HG03460 (cell line): ENCODE measurements at regions not wholly inside any gene's neighbourhood (a gene's known extent, or its start where the extent isn't known, plus 50 kb on each side); places are given as distances from the start of the nearest gene placed in this dataset.

Experiments used
- ATAC-seq: cut with Tn5 transposase; IDR thresholded peaks from one replicate; pipeline ENCODE4 v1.9.1; 2021; ENCODE audit not compliant: unreplicated experiment

GRCh38 chr9:107759009-107759822, 269.6 kb upstream of the KLF4 start:
- ATAC-seq: no peak

- ATAC-seq: no peak
Measured at GRCh38 chr9:107756091-107756490, 266.5 kb upstream of the KLF4 start.

- no peak for ATAC-seq
Measured at GRCh38 chr9:107755246-107755645, 265.7 kb upstream of the KLF4 start.

GRCh38 chr9:107751567-107752210, 262.1 kb upstream of the KLF4 start:
- peak; percentile 63 for ATAC-seq

- ATAC-seq: peak; percentile 6
Measured at GRCh38 chr9:107750741-107751566, 261.4 kb upstream of the KLF4 start.

- no peak for ATAC-seq
Measured at GRCh38 chr9:107749787-107750444, 260.3 kb upstream of the KLF4 start.

GRCh38 chr9:107744873-107745272, 255.3 kb upstream of the KLF4 start:
- no peak for ATAC-seq

- ATAC-seq: no peak
Measured at GRCh38 chr9:107742531-107743309, 253.2 kb upstream of the KLF4 start.

GRCh38 chr9:107740088-107740980, 250.8 kb upstream of the KLF4 start:
- no peak for ATAC-seq

GRCh38 chr9:107739601-107740082, 250.1 kb upstream of the KLF4 start:
- no peak for ATAC-seq

- no peak for ATAC-seq
Measured at GRCh38 chr9:107738789-107739188, 249.2 kb upstream of the KLF4 start.

- no peak for ATAC-seq
Measured at GRCh38 chr9:107737987-107738743, 248.6 kb upstream of the KLF4 start.

- ATAC-seq: no peak
Measured at GRCh38 chr9:107737610-107737986, 248.0 kb upstream of the KLF4 start.

GRCh38 chr9:107735821-107736220, 246.3 kb upstream of the KLF4 start:
- ATAC-seq: no peak

GRCh38 chr9:107734256-107735013, 244.9 kb upstream of the KLF4 start:
- ATAC-seq: no peak

GRCh38 chr9:107733523-107733894, 243.9 kb upstream of the KLF4 start:
- ATAC-seq: no peak

GRCh38 chr9:107732781-107733522, 243.4 kb upstream of the KLF4 start:
- ATAC-seq: no peak
